Lower leg skin (tissue), 3 donors: ENCODE measurements at regions not wholly inside any gene's neighbourhood (a gene's known extent, or its start where the extent isn't known, plus 50 kb on each side); places are given as distances from the start of the nearest gene placed in this dataset.

Experiments
- CTCF ChIP-seq, 3 donors: fragments of 450-650 bp; IDR thresholded peaks; one replicate each; pipeline ENCODE4 v1.5.1; 2016; ENCODE audit warnings: antibody characterized with exemption in 3 of 3, mild to moderate bottlenecking in 3 of 3, moderate library complexity in 2 of 3
- POLR2A ChIP-seq, 2 donors: fragments of 450-650 bp; IDR thresholded peaks; one replicate each; pipeline ENCODE4 v1.6.1; 2016 to 2017; ENCODE audit warnings: antibody characterized with exemption in 2 of 2, mild to moderate bottlenecking in 1 of 2, moderate library complexity in 1 of 2

DNA sequence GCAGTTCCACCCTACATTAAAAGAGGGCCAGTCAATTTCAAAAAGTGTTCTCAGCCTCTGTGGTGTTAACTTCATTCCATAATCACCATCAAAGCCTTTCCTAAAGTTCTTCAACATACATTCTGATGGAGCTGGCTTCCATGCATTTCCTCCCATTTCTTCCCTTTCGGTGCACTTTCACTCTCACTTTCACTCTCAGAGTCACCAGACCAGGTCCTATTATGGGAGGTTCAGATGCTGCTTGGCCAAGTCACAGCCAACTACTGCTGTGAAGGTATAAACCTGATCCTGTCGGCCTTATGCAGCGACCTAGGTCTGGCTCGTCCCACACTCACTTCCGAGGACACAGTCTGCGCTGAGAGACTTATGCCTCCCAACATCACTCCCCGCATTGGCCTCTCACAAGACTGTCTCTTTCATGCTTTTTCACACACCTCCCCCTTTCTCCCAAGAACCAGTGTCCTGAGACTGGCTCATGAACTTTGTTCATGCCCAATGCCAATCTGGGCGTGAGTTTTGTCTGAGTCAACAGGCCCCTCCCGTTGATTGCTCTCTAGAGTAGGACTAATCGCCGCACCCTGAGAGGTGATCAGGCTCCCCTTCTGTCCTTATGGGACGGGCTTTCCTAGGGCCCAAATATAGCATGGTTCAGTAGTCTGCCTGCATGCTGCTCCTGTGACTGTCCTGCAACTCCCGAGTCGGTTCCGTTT lies 60.8 kb upstream of the XAGE1B start:
- TF ChIP-seq CTCF (IDR thresholded peaks at IDR 0.05): no peak
- TF ChIP-seq POLR2A (IDR thresholded peaks at IDR 0.05): no peak
